ENCODE measurements at regions not wholly inside any gene's neighbourhood (a gene's known extent, or its start where the extent isn't known, plus 50 kb on each side); places are given as distances from the start of the nearest gene placed in this dataset.

GRCh38 chr15:94606286-94606685 is 374.9 kb downstream of the MCTP2 start:
- no peak for DNase-seq (ENCODE audit: low read depth)

- DNase-seq (ENCODE audit: low read depth), result no peak
Observed at GRCh38 chr15:94607176-94607654, 375.9 kb downstream of the MCTP2 start.

- no peak for DNase-seq (ENCODE audit: low read depth)
Observed at GRCh38 chr15:94610069-94610468, 378.7 kb downstream of the MCTP2 start.

GRCh38 chr15:94610485-94610884 is 379.1 kb downstream of the MCTP2 start:
- no peak for DNase-seq (ENCODE audit: low read depth)

- no peak for DNase-seq (ENCODE audit: low read depth)
Observed at GRCh38 chr15:94611656-94612055, 380.3 kb downstream of the MCTP2 start.

GRCh38 chr15:94615688-94616087 is 384.3 kb downstream of the MCTP2 start:
- no peak for DNase-seq (ENCODE audit: low read depth)

GRCh38 chr15:94620632-94621031 is 389.3 kb downstream of the MCTP2 start:
- no peak for DNase-seq (ENCODE audit: low read depth)

GRCh38 chr15:94621736-94622135 is 390.4 kb downstream of the MCTP2 start:
- no peak for DNase-seq (ENCODE audit: low read depth)

GRCh38 chr15:94626949-94627348 is 395.6 kb downstream of the MCTP2 start:
- no peak for DNase-seq (ENCODE audit: low read depth)

GRCh38 chr15:94631608-94632007 is 400.2 kb downstream of the MCTP2 start:
- no peak for DNase-seq (ENCODE audit: low read depth)

GRCh38 chr15:94638183-94638582 is 406.8 kb downstream of the MCTP2 start:
- no peak for DNase-seq (ENCODE audit: low read depth)

GRCh38 chr15:94639701-94640100 is 408.3 kb downstream of the MCTP2 start:
- no peak for DNase-seq (ENCODE audit: low read depth)

- DNase-seq (ENCODE audit: low read depth), result no peak
Observed at GRCh38 chr15:94644433-94644832, 413.1 kb downstream of the MCTP2 start.

- no peak for DNase-seq (ENCODE audit: low read depth)
Observed at GRCh38 chr15:94653071-94653470, 421.7 kb downstream of the MCTP2 start.

- no peak for DNase-seq (ENCODE audit: low read depth)
Observed at GRCh38 chr15:94655249-94655880, 424.0 kb downstream of the MCTP2 start.

GRCh38 chr15:94665676-94666441 is 434.5 kb downstream of the MCTP2 start:
- DNase-seq (ENCODE audit: low read depth), result no peak

GRCh38 chr15:94666553-94666952 is 435.2 kb downstream of the MCTP2 start:
- DNase-seq (ENCODE audit: low read depth), result no peak

GRCh38 chr15:94667109-94667508 is 435.7 kb downstream of the MCTP2 start:
- no peak for DNase-seq (ENCODE audit: low read depth)

GRCh38 chr15:94670438-94671034 is 439.2 kb downstream of the MCTP2 start:
- DNase-seq (ENCODE audit: low read depth), result peak; percentile 32

GRCh38 chr15:94671858-94672532 is 440.6 kb downstream of the MCTP2 start:
- DNase-seq (ENCODE audit: low read depth), result no peak

- no peak for DNase-seq (ENCODE audit: low read depth)
Observed at GRCh38 chr15:94673801-94674200, 442.4 kb downstream of the MCTP2 start.

GRCh38 chr15:94674296-94674695 is 442.9 kb downstream of the MCTP2 start:
- peak; percentile 2 for DNase-seq (ENCODE audit: low read depth)

Data from M059J (cell line).